A549 (cell line): ENCODE measurements at regions not wholly inside any gene's neighbourhood (a gene's known extent, or its start where the extent isn't known, plus 50 kb on each side); places are given as distances from the start of the nearest gene placed in this dataset.

ENCODE experiments used
- CBX8 ChIP-seq: fragments of 200-600 bp; sonication (generic); IDR thresholded peaks from 2 replicates; pipeline ENCODE4 v1.6.1; 2016
- CHD4 ChIP-seq: fragments of 200-600 bp; sonication (generic); IDR thresholded peaks from 2 replicates; pipeline ENCODE4 v1.6.1; 2016; ENCODE audit warnings: antibody characterized with exemption, mild to moderate bottlenecking, borderline replicate concordance
- HOXA7 ChIP-seq: fragments of 250-450 bp; sonication (Bioruptor Pico); IDR thresholded peaks from 2 replicates; pipeline ENCODE4 v1.5.0; 2020; ENCODE audit warnings: mild to moderate bottlenecking, moderate library complexity
- KDM5A ChIP-seq: fragments of 200-600 bp; sonication (generic); IDR thresholded peaks from 2 replicates; pipeline ENCODE4 v1.6.1; 2016; ENCODE audit warnings: antibody characterized with exemption, mild to moderate bottlenecking
- NR3C1 ChIP-seq: fragments of >200 bp; sonication (Bioruptor Twin); formaldehyde crosslinking; IDR thresholded peaks from 3 replicates; pipeline ENCODE4 v1.6.1; 2017
- PHF8 ChIP-seq: fragments of 200-600 bp; sonication (generic); IDR thresholded peaks from 2 replicates; pipeline ENCODE4 v1.6.1; 2016; ENCODE audit warnings: low read depth, mild to moderate bottlenecking, antibody characterized with exemption, moderate library complexity, borderline replicate concordance
- POLR2A ChIP-seq: IDR thresholded peaks from 2 replicates; pipeline ENCODE4 v1.6.1; 2012; ENCODE audit warnings: mild to moderate bottlenecking, low read length
- RCOR1 ChIP-seq: fragments of 150-350 bp; IDR thresholded peaks from 2 replicates; pipeline ENCODE4 v1.6.1; 2014; ENCODE audit warnings: antibody characterized with exemption, low read length, low read depth
- RFX5 ChIP-seq: fragments of 450-650 bp; IDR thresholded peaks from 2 replicates; pipeline ENCODE4 v1.7.1; 2014; ENCODE audit warnings: antibody characterized with exemption, mild to moderate bottlenecking, moderate library complexity
- ZFP36 ChIP-seq: fragments of 450-650 bp; IDR thresholded peaks from 2 replicates; pipeline ENCODE4 v1.6.1; 2014; ENCODE audit warnings: borderline replicate concordance; ENCODE audit not compliant: partially characterized antibody
- TF ChIP-seq, protein P1 (sequence below): fragments of >200 bp; sonication (Bioruptor Twin); formaldehyde crosslinking; IDR thresholded peaks from 3 replicates; pipeline ENCODE4 v1.5.1; 2016
- TF ChIP-seq, protein P2 (sequence below): fragments of 450-650 bp; IDR thresholded peaks from 2 replicates; pipeline ENCODE4 v1.6.1; 2014; ENCODE audit warnings: antibody characterized with exemption
- TF ChIP-seq, protein P3 (sequence below): fragments of 250-450 bp; sonication (Bioruptor Pico); IDR thresholded peaks from 2 replicates; pipeline ENCODE4 v1.5.0; 2020; ENCODE audit warnings: low read depth, mild to moderate bottlenecking, moderate library complexity
- TF ChIP-seq, protein P4 (sequence below): IDR thresholded peaks from 2 replicates; pipeline ENCODE4 v1.6.1; 2012

DNA sequence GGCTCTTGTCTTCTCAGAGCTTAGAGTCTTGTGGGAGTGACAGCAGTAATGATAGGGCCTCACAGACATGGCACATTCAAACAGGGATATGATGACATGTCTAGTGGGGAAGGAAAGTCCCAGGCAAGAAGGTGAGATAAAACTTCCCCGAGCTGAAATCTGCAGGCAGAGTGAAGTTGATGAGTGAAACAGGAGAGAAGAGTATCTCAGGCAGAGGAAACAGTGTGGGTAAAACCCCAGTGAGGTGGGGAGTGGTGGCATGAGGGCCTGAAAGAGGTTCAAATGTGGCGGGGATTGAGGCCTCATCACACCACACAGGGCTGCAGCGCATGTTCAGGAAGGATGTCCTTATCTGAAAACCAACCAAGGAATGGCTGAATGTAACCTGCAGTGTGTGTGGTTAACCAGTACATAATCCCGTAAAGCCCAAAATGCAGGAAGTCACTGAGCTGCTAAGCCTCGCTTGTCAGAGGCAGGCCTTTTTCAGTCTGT, 153.8 kb upstream of the E2F8 start:
- TF ChIP-seq, protein P1, sequence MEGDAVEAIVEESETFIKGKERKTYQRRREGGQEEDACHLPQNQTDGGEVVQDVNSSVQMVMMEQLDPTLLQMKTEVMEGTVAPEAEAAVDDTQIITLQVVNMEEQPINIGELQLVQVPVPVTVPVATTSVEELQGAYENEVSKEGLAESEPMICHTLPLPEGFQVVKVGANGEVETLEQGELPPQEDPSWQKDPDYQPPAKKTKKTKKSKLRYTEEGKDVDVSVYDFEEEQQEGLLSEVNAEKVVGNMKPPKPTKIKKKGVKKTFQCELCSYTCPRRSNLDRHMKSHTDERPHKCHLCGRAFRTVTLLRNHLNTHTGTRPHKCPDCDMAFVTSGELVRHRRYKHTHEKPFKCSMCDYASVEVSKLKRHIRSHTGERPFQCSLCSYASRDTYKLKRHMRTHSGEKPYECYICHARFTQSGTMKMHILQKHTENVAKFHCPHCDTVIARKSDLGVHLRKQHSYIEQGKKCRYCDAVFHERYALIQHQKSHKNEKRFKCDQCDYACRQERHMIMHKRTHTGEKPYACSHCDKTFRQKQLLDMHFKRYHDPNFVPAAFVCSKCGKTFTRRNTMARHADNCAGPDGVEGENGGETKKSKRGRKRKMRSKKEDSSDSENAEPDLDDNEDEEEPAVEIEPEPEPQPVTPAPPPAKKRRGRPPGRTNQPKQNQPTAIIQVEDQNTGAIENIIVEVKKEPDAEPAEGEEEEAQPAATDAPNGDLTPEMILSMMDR = no peak
- no peak for TF ChIP-seq PHF8
- TF ChIP-seq, protein P2, sequence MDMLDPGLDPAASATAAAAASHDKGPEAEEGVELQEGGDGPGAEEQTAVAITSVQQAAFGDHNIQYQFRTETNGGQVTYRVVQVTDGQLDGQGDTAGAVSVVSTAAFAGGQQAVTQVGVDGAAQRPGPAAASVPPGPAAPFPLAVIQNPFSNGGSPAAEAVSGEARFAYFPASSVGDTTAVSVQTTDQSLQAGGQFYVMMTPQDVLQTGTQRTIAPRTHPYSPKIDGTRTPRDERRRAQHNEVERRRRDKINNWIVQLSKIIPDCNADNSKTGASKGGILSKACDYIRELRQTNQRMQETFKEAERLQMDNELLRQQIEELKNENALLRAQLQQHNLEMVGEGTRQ = no peak
- no peak for TF ChIP-seq HOXA7 (CRISPR knock-in tag)
- no peak for TF ChIP-seq CHD4
- no peak for TF ChIP-seq RCOR1
- TF ChIP-seq, protein P3, sequence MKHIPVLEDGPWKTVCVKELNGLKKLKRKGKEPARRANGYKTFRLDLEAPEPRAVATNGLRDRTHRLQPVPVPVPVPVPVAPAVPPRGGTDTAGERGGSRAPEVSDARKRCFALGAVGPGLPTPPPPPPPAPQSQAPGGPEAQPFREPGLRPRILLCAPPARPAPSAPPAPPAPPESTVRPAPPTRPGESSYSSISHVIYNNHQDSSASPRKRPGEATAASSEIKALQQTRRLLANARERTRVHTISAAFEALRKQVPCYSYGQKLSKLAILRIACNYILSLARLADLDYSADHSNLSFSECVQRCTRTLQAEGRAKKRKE (CRISPR knock-in tag) = no peak
- TF ChIP-seq ZFP36 = no peak
- no peak for TF ChIP-seq CBX8
- TF ChIP-seq KDM5A = no peak
- no peak for TF ChIP-seq NR3C1
- TF ChIP-seq, protein P4, sequence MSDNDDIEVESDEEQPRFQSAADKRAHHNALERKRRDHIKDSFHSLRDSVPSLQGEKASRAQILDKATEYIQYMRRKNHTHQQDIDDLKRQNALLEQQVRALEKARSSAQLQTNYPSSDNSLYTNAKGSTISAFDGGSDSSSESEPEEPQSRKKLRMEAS = no peak
- TF ChIP-seq POLR2A = no peak
- TF ChIP-seq RFX5 = no peak
